ENCODE measurements at regions not wholly inside any gene's neighbourhood (a gene's known extent, or its start where the extent isn't known, plus 50 kb on each side); places are given as distances from the start of the nearest gene placed in this dataset.

- DNase-seq (ENCODE audit: low read depth in 2 of 2), result no peak
Observed at GRCh38 chr2:81171447-81171846, 866.9 kb upstream of the LRRTM1 start.

- DNase-seq (ENCODE audit: low read depth in 2 of 2), result no peak
Observed at GRCh38 chr2:81163583-81163982, 859.0 kb upstream of the LRRTM1 start.

GRCh38 chr2:81158505-81158904 lies 854.0 kb upstream of the LRRTM1 start:
- DNase-seq (ENCODE audit: low read depth in 2 of 2), result no peak

- DNase-seq (ENCODE audit: low read depth in 2 of 2), result no peak
Observed at GRCh38 chr2:81148323-81148722, 843.8 kb upstream of the LRRTM1 start.

- no peak for DNase-seq (ENCODE audit: low read depth in 2 of 2)
Observed at GRCh38 chr2:81136296-81136695, 831.7 kb upstream of the LRRTM1 start.

GRCh38 chr2:81097361-81097760 lies 792.8 kb upstream of the LRRTM1 start:
- no peak for DNase-seq (ENCODE audit: low read depth in 2 of 2)

GRCh38 chr2:81093031-81093430 lies 788.5 kb upstream of the LRRTM1 start:
- no peak for DNase-seq (ENCODE audit: low read depth in 2 of 2)

GRCh38 chr2:81087646-81088045 lies 783.1 kb upstream of the LRRTM1 start:
- no peak for DNase-seq (ENCODE audit: low read depth in 2 of 2)

- no peak for DNase-seq (ENCODE audit: low read depth in 2 of 2)
Observed at GRCh38 chr2:81084101-81084500, 779.5 kb upstream of the LRRTM1 start.

- DNase-seq (ENCODE audit: low read depth in 2 of 2), result no peak
Observed at GRCh38 chr2:81078631-81079030, 774.1 kb upstream of the LRRTM1 start.

- DNase-seq (ENCODE audit: low read depth in 2 of 2), result no peak
Observed at GRCh38 chr2:81078102-81078501, 773.5 kb upstream of the LRRTM1 start.

GRCh38 chr2:81077396-81077795 lies 772.8 kb upstream of the LRRTM1 start:
- no peak for DNase-seq (ENCODE audit: low read depth in 2 of 2)

- no peak for DNase-seq (ENCODE audit: low read depth in 2 of 2)
Observed at GRCh38 chr2:81073412-81073811, 768.9 kb upstream of the LRRTM1 start.

GRCh38 chr2:81068144-81068543 lies 763.6 kb upstream of the LRRTM1 start:
- no peak for DNase-seq (ENCODE audit: low read depth in 2 of 2)

GRCh38 chr2:81061016-81061415 lies 756.5 kb upstream of the LRRTM1 start:
- DNase-seq (ENCODE audit: low read depth in 2 of 2), result no peak

GRCh38 chr2:81050580-81051095 lies 746.1 kb upstream of the LRRTM1 start:
- DNase-seq (ENCODE audit: low read depth in 2 of 2), result no peak

GRCh38 chr2:81043681-81044080 lies 739.1 kb upstream of the LRRTM1 start:
- DNase-seq (ENCODE audit: low read depth in 2 of 2), result no peak

GRCh38 chr2:81007104-81007503 lies 702.6 kb upstream of the LRRTM1 start:
- no peak for DNase-seq (ENCODE audit: low read depth in 2 of 2)

- DNase-seq (ENCODE audit: low read depth in 2 of 2), result no peak
Observed at GRCh38 chr2:81002906-81003305, 698.4 kb upstream of the LRRTM1 start.

GRCh38 chr2:80987466-80987865 lies 682.9 kb upstream of the LRRTM1 start:
- DNase-seq (ENCODE audit: low read depth in 2 of 2), result no peak

- DNase-seq (ENCODE audit: low read depth in 2 of 2), result no peak
Observed at GRCh38 chr2:80969900-80970299, 665.3 kb upstream of the LRRTM1 start.

- no peak for DNase-seq (ENCODE audit: low read depth in 2 of 2)
Observed at GRCh38 chr2:80968450-80968849, 663.9 kb upstream of the LRRTM1 start.

GRCh38 chr2:80947601-80948130 lies 643.1 kb upstream of the LRRTM1 start:
- no peak for DNase-seq (ENCODE audit: low read depth in 2 of 2)

- no peak for DNase-seq (ENCODE audit: low read depth in 2 of 2)
Observed at GRCh38 chr2:80943487-80943886, 638.9 kb upstream of the LRRTM1 start.
